NCI-H524 treated with DMSO at 0.1 percent for 48 hours (cell line): ENCODE measurements at regions not wholly inside any gene's neighbourhood (a gene's known extent, or its start where the extent isn't known, plus 50 kb on each side); places are given as distances from the start of the nearest gene placed in this dataset.
A peak's percentile ranks its signal among the peaks of the same experiment; 100 is the strongest.
"Not testable (repeated sequence)": the region's sequence is repeated elsewhere in the genome, so short reads cannot be mapped to it uniquely, and the experiment has no call there.

Experiments
- DNase-seq: peaks from one replicate; lab custom pipeline; 2025; lab: John Stamatoyannopoulos, UW

DNA sequence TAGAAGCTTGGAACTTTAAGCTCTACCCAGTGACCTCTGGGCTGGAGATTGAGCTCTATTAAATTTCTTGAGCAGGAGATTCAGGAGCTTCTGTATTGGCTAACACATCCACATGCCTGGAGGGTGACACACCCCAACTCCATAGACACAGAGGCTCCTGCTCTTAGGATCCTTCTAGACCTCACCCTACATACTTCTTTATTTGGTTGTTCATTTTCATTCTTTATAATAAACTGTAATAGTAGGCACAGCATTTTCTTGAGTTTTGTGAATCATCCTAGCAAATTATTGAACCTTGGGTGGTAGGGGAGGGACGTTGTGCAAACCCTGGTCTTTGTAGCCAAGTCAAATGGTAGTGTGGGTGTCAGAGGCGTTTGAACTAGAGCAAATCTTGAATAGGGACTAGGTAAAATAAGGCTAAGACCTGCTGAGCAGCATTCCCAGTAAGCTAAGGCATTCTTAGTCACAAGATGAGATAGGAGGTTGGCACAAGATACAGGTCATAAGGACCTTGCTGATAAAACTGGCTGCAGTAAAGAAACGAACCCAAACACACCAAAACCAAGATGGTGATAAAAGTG, 323.8 kb upstream of the GALNT5 start:
- DNase-seq, result no peak

DNA sequence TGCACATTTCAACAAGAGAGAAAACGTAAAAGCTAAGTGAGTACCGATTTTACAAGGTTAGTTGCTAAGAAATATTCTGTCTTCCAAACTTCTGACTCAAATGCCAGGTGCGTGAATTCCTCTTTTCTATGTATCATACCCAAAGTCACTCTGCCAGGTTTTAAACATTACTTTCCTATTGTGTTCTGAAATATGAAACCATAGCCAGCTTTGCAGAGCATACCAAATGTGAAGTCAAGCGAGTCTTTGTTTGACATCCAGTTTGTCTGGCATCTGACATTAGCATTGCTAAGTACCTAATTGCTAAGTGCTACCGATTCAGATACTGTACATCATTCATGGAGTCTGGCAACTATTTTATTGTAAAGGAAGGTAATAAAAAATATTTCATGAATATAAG, 321.9 kb upstream of the GALNT5 start:
- DNase-seq, result peak; percentile 52

DNA sequence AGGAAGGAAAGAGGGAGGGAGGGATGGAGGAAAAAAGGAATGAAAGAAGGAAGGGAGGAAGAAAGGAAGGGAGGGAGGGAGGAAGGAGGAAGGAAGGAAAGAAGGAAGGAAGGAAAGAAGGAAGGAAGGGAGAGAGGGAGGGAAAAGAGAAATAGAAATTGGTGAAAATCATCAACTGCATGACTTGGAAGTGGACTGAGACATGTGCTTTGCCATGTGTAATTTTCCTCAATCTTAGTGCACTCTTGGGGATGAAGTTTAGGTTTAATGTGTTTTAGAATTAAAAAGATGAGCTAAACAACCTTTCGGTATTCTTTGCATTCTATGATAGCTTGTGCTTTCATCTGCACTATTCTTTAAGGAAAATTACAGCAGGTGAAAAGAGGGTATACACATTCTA, 320.1 kb upstream of the GALNT5 start:
- no peak for DNase-seq

DNA sequence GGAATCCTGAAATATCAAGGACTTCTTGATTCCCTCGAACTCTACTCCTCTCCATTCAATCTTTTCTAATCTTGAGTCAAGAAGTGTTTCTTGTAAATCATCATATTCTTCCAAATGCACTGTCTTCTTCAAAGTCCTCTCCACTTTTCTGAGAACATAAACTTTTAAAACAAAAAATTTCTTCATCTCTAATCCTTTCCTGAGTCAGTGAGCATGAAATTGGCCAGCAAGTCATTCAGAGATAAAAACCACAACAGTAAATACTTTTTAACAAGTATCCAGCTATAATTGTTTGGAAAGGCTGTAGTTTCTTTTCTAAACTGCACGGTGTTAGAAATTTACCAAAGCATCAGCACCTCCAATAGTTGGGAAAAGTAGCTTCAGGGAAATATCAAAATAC, 312.6 kb upstream of the GALNT5 start:
- no peak for DNase-seq

DNA sequence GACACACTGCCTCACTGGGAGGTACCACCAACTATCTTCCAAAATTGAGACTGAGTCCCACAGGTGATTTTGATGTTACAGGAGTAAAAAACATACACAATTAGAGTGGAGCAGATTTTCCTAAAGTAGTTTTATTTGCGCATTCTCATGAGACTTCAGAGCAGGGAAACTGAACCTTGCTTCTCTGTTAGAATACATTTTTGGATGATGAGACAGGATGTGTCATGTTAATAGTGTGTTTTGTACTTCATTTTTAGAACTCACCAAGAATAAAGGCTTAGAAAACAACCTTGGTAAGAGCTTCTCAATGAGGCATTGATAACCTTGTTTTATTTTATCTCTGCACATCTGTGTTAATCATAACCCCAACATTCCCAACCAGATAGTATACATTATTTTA, 310.2 kb upstream of the GALNT5 start:
- DNase-seq, result no peak

DNA sequence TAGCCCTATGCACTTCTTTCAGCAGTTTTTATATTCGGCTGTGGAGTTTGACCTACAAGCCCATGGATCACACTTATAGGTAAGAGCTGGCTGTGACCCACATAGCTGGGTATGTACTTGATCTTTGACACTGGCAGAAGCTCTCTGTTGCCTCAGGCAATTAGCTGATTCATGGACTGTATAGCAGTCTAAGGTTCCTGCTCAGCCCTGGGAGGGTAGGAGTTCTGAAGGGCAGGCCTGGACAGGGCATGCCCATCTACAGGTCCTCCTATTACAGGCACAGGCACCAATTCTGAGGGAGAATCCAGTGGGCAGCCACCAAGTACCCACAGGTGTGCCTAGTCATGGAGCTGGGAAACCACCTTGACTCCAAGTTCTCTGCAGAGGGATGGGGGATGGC, 301.8 kb upstream of the GALNT5 start:
- DNase-seq, result no peak

DNA sequence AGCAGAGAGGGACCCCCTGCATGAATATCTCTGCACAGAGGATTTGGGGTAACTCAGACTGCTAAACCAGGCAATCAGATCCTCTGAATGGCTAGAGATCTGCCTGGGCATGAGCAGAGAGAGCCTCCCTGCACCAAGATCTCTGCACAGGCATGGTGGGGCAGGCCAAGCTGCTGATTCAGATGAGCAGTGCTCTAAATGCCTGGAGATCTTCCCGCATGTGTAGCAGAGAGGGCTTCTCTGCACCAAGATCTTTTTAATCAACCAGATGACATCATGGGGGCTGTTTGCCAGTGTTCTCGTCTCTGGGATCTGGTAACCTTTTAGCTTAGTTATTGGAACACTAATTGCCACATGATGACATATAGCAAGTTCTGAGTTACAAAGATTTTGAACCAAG, 301.3 kb upstream of the GALNT5 start:
- no peak for DNase-seq

DNA sequence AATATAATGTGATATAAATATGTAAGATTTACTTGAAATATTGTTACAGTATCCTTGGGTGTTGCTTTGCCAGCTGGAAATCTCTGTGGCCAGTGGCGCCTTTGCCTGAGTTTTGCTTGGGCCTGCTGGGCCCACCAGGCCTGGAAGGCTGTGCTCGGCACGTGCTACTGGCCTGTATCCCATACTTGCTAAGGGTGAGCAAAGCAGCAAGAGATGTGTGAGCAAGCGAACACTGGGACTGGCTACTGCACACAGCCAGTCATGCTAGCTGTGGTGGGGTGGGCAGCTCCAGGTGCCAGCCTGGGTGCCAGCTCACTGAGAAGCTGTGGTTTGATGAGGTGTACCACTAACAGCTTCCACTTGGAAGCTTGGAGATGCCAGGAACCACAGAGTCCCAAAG, 299.1 kb upstream of the GALNT5 start:
- DNase-seq, result no peak

DNA sequence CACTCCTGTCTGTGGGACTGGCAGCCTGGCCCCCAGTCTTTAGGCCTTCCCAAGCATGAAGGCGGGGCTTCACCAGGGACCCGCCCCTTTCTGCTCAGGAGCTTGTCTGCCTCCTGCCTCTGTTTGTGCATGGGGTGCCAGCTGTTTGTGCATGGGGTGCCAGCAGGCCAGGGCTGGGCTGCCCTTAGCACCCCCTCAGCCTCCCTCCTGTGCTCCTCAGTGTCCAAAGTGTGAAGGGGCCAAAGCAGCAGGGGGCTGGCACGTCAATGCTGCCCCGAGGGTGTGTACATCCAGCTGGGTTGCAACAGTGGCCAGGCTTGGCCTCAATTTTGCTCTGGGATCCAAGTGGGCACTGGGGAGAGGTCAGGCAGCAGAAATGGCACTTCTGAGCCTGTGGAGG, 298.0 kb upstream of the GALNT5 start:
- no peak for DNase-seq

DNA sequence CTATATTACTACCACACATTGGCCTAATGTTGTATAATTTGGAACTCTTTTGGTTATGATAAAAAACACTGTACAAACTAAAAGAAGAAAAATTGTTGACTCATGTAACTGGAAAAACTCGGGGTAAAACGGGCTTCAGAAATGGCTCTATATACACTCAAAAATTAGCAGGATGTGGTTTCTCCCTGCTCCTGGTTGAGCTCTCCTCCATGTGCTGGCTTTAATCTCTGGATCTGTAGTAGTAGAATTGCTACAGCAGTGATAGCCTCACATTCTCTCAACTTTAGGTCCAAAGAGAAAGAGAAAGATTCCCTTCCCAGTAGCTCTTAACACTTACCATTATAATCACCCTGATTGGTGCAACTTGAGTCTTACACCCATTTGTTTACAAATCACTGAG, 274.9 kb upstream of the GALNT5 start:
- DNase-seq, result no peak

DNA sequence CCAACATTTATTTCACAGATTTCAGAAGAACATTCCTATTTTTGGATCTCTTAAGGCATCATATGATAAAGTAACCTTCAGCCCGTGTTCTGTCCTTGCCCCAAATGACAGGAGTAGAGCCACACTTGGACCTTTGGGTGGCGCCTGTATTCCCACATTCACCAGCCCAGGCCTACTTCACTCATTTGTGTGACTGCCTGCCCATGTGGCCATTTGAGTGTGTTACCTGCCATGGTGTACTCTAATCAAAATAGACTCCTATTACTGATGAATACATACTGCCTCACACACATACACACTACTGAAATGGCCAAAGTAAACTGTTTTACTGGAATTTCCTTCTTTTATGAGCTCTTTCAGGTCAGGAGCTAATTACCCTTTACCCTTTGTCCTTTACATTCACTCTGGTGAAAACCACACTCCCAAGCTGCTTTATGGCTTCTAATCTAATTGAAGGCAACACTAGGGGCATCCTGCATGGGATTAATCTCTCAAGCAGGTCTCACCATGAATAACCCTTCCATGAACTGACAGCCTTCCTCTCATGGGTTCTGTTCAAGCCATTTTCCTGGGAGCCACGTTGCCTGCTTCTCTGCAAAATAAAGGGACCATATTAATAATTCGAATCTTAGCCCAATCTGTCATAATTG, 271.0 kb upstream of the GALNT5 start:
- DNase-seq, result no peak

DNA sequence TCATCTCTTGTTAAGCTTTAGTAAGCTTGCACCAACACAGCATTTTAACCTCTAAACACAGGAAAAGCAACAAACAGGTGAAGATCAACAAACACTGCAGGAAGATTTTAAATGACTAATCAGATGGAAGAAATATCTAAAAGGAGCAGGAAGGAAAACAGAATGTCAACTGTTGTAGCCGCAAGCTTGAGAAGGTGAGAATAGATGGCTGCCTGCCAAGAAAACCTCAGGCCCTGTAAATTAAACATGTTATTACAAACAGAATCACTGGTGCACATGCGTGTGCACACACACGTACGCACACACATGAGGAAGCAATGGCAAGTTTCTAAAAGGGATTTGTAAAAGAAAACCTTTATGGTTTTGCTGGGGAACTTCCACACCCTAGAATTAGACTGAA, 257.8 kb upstream of the GALNT5 start:
- DNase-seq, result no peak

DNA sequence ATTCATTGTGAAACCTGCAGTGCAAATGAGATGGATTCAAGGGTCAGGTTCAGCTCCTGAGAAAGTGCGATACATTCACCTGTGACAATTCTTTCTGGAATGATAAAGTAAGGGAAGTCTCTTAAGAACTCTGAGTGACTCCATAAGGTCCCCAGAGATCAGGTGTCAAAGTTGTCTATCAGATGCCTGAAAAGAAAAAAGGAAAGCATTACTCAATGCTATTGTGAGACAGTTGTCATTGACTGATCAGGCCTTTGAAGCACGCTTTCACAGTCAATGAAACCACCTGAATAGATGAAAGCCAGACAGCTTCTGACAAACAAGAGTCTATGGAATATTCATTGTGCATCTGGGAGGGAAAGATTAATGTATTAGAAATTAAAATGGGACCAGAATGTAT, 252.7 kb upstream of the GALNT5 start:
- DNase-seq, result no peak

DNA sequence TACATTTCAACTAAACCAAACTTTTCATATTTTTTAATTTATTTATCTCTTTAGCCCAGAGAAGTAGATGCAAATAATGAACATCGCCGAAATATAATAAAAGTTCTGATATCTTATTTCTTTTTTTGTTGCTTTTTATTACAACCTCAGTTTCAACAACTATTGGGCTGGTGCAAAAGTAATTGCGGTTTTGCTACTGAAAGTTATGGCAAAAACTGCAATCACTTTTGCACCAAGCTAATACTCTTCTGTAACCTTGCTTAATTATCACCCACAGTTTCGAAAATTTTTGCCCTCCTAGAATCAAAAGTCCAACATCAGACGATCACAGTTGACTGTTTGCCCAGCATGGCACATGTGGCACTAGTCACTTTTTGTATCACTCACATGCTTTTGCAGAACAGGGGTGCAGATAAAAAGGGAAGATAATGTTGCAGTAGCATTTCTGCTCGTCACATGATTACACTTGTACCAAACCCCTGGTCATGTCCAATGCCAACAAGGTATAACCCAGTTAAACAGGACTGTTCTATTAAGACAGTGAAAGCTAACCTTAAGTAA, 242.4 kb upstream of the GALNT5 start:
- DNase-seq, result no peak

DNA sequence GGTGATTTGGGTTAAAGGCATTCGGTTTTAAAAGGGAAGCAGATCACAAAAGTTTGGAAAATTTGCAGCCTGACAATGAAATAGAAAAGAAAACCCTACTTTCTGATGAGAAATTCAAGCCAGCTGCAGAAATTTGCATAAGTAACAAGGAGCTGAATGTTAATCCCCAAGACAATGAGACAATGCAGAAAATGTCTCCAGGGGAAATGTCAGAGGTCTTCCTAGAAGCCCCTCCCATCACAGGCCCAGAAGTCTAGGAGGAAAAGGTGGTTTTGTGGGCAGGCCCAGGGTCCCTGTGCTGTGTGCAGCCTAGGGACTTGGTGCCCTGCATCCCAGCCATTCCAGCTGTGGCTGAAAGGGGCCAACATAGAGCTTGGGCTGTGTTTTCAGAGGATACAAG, 234.2 kb upstream of the GALNT5 start:
- DNase-seq, result not testable (repeated sequence)

DNA sequence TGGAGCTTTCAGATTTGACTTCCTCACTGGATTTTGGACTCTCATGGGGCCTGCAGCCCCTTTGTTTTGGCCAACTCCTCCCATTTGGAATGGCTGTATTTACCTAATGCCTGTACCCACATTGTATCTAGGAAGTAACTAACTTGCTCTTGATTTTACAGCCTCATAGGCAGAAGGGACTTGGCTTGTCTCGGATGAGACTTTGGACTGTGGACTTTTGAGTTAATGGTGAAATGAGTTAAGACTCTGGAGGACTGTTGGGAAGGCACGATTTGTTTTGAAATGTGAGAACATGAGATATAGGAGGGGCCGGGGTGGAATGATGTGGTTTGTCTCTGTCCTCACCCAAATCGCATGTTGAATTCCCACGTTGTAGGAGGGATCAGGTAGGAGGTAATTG, 233.4 kb upstream of the GALNT5 start:
- DNase-seq, result no peak

DNA sequence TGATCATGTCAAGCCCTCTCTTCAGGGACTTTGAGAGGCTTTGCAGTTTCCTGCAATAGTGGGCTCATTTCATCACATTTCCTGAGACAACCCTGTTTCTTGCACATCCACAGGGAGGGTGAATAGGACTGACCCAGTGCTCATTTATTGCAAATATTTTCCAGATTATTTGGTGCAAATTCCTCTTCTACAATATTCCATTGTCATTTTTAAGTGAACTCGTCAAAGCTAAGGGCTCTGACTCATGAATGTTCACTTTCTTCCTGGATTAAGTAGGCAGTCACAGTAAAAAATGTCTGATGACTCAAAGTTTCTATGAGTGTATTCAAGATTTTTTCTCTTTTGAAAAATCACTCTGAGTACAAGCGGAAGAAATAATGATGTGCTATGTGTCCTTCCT, 225.5 kb upstream of the GALNT5 start:
- DNase-seq, result no peak

DNA sequence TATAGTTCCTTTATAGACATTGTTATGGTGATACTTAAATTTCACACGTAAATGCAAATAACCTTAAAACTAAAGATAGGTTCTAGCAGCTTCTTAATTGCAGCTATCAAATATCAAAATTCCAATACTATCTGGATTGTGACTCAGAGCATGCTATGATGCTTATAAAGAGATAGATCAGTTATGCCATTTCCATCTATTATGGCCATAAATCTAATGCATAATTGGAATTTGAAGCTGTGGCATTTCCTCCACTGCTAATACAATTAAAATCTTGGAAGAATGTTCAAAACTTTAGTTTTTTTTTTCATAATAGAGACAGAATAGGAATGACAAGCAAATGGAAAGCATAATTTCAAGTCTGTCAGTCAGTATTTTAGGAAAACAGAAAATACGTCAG, 220.8 kb upstream of the GALNT5 start:
- no peak for DNase-seq

DNA sequence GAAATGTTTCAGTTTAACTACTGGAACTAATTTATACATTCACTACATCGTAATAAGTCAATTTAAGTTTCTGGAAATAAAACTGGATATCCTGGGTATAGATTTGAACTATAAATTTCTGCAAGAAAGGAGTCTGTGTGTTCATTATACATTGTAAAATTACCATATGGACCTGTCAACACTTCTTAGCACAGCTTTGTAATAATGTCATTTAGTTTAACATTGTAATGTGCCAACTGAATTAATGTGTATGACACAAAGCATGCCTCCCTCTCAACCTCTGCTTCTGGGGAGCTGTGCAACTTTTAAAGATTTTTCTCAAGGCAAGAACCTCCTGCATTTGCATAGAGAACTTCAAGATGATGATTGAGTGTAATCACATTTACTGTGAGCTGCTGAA, 213.7 kb upstream of the GALNT5 start:
- DNase-seq, result no peak

DNA sequence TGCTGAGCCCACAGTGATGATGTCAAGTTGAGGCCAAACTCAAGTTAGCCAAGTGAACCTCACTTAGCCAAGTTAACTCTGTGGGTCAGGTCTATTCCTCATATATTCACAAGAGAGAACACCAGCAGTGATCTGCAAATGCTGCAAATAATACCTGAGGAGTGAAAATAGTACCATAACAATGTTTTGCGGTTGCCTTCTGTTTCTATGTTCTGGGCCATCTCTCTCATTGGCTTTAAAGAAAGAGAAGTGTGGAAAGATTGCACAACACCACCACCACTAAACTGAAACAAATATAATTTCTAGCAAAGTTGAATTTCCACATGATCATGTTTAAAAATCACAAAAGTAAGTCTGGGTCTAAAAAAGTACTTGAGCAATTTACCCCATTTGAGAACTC, 211.1 kb upstream of the GALNT5 start:
- no peak for DNase-seq

DNA sequence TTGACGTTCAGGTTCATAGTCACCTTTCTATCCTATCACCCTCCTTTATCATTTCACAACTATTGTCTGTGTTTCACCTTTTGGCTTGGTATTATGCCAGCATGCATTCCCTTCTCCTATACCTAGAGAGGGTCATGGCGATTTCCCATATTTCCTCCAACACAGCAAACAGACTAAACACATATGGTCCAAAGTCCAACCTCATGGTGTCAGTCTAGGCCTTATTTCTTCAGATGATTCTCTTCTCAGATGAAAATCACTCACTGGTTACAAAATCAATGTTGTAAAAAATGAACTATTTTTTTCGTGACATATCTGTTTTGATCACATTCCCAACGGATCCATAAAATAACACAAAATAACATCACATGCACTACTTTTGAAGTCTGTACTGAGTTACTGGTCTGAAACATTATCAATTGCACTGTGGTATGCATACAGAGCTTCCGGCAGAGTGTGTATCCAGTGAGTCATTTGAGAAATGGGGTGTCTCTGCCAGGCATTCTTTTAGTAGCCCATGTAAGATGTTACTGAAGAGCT, 204.8 kb upstream of the GALNT5 start:
- DNase-seq, result no peak

DNA sequence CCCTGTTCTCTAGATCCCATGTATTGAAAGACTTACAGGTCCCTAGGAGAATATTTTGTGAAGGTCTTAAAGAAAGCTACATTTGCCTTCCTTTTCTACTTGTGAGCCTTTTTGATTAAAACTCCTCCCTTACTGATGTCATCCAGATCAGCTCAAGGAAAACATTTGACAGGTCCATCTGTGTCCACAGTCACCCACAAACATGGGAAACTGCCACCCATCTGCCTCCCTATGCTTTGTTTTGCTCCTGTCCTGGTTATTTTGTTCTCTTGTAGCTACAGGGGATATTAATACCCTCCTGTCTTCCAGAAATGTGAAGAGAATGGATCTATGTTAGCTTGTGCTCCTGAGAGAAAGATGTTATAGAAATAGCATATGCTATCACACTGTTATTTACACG, 203.6 kb upstream of the GALNT5 start:
- no peak for DNase-seq

DNA sequence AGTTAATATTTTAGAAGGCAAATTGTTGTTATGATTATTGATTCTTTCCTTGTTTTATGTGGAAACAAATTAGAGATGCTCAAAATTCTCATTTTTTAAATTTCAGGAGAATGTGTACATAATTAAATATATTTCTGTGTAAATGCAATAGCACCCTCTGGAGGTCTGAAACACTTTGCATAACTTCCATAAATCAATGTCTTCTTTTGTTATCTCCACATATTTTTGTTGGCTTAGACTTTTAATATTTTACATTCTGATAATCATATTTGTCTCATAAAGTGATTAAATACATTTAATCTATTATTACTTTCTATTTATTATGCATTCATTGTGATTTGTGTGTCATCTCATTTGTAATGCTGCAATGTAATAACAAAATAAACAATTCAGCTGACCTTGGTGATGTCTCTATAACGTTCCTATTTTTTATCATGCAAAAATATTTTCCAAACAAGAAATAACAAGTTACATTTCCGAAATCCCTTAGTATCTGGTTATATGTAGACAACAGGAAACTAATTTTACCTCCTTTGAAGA, 201.8 kb upstream of the GALNT5 start:
- no peak for DNase-seq
